ENCODE measurements at regions not wholly inside any gene's neighbourhood (a gene's known extent, or its start where the extent isn't known, plus 50 kb on each side); places are given as distances from the start of the nearest gene placed in this dataset.

- no peaks in the 10 kb centered on the region for H3K27me3 ChIP-seq (ENCODE audit: control insufficient read depth in 2 of 2, insufficient read depth in 2 of 2, low read length in 2 of 2)
- H2AFZ ChIP-seq (ENCODE audit: low read depth, low read length): no peak overlapping the region
- no peak overlapping the region for H3K9ac ChIP-seq (replicated peaks; ENCODE audit: extremely low read depth, insufficient read depth, low read length)
- H3K4me1 ChIP-seq (ENCODE audit: control insufficient read depth, extremely low read depth, insufficient read depth, low read length): peaks cover 29% of the 10 kb centered on the region
- dilution Hi-C loops (cut with MboI; ENCODE audit: extremely low pct_ligation_motif_present, low sequenced_read_pairs) (no loop called here), intact Hi-C loops (cut with micrococcal nuclease) (loop anchor here (5.0 kb wide), 1 partner anchor 319 kb away; no protein-coding TSS in a partner anchor)
- no peaks in the 10 kb centered on the region for H3K79me2 ChIP-seq (ENCODE audit: control insufficient read depth, insufficient read depth, low read length)
- DNase-seq (ENCODE audit: low read depth, low spot score) (no peak), FAIRE-seq (no peak)
- TF ChIP-seq GATA2 (IDR thresholded peaks at IDR 0.05; ENCODE audit: insufficient read depth, insufficient read length, low read depth, low read length): no peak
- TF ChIP-seq JUN (IDR thresholded peaks at IDR 0.05; ENCODE audit: borderline replicate concordance, insufficient read depth, insufficient read length, low read depth): no peak
- TF ChIP-seq FOS (IDR thresholded peaks at IDR 0.05; ENCODE audit: borderline replicate concordance, insufficient read depth, low read length): no peak
- TF ChIP-seq MYC (IDR thresholded peaks at IDR 0.05; ENCODE audit: low read depth, low read length): no peak
- no peak for TF ChIP-seq POLR2A (IDR thresholded peaks at IDR 0.05; ENCODE audit: low read depth, low read length)
- no peak for TF ChIP-seq MAX (IDR thresholded peaks at IDR 0.05; ENCODE audit: insufficient read depth, insufficient read length)
- TF ChIP-seq EZH2 (IDR thresholded peaks at IDR 0.05; ENCODE audit: borderline replicate concordance, low read depth, low read length, severe bottlenecking): no peak
- no peak for TF ChIP-seq CTCF (IDR thresholded peaks at IDR 0.05; ENCODE audit: extremely low read depth in 1 of 2, insufficient read depth in 1 of 2, low read depth in 1 of 2, low read length in 2 of 2)
- no peak for TF ChIP-seq POLR2AphosphoS5 (IDR thresholded peaks at IDR 0.05; ENCODE audit: insufficient read depth, low read depth, low read length)
- no peaks in the 10 kb centered on the region for H3K9me3 ChIP-seq (replicated peaks; ENCODE audit: control insufficient read depth, insufficient read depth, low read length)
- no peak overlapping the region for H3K4me3 ChIP-seq (replicated peaks in 1 of 3; ENCODE audit: insufficient read depth in 1 of 3, low read depth in 1 of 3, low read length in 3 of 3)
- H3K4me2 ChIP-seq (ENCODE audit: insufficient read depth, low read length): peak overlapping the region; percentile 39
- no peaks in the 10 kb centered on the region for H4K20me1 ChIP-seq (replicated peaks; ENCODE audit: control insufficient read depth, extremely low read depth, insufficient read depth, low read length)
- H3K36me3 ChIP-seq (ENCODE audit: control insufficient read depth in 2 of 2, extremely low read depth in 1 of 2, insufficient read depth in 2 of 2, low read length in 2 of 2): no peaks in the 10 kb centered on the region
- H3K27ac ChIP-seq (ENCODE audit: insufficient read depth, low read depth, low read length): peak overlapping the region; percentile 28
- POLR2A ChIA-PET: no interaction called here
- BruUV-seq (replicated peaks): no TSS peak
- CTCF ChIA-PET: interaction anchor here (1.8 to 3.2 kb wide), 2 partner anchors 24 to 678 kb away, joined by 4 to 11 read pairs; no protein-coding TSS in a partner anchor
- H3K9me1 ChIP-seq (replicated peaks; ENCODE audit: control insufficient read depth, extremely low read depth, insufficient read depth, low read length): no peaks in the 10 kb centered on the region
Measured at GRCh38 chr11:112611771-112612170, 349.4 kb upstream of the NCAM1 start.
